Osteocyte (in vitro differentiated cells): ENCODE measurements at regions not wholly inside any gene's neighbourhood (a gene's known extent, or its start where the extent isn't known, plus 50 kb on each side); places are given as distances from the start of the nearest gene placed in this dataset.

Experiments used
- DNase-seq: peaks from one replicate; pipeline ENCODE4 v3.0.0; 2021; ENCODE audit warnings: mixed read lengths; ENCODE audit not compliant: unreplicated experiment; ENCODE audit errors: extremely low spot score
- H3K27ac Mint-ChIP-seq: one replicate; pipeline ENCODE4 v1.8.0; 2021; ENCODE audit warnings: mild to moderate bottlenecking, mixed read lengths; ENCODE audit not compliant: unreplicated experiment
- H3K27me3 Mint-ChIP-seq: one replicate; pipeline ENCODE4 v1.8.0; 2021; ENCODE audit warnings: mixed read lengths; ENCODE audit not compliant: unreplicated experiment
- H3K36me3 Mint-ChIP-seq: one replicate; pipeline ENCODE4 v1.8.0; 2021; ENCODE audit warnings: mixed read lengths; ENCODE audit not compliant: unreplicated experiment
- H3K4me1 Mint-ChIP-seq: one replicate; pipeline ENCODE4 v1.8.0; 2021; ENCODE audit warnings: mixed read lengths; ENCODE audit not compliant: unreplicated experiment
- H3K4me3 Mint-ChIP-seq: one replicate; pipeline ENCODE4 v1.8.0; 2021; ENCODE audit warnings: mild to moderate bottlenecking, moderate library complexity, mixed read lengths; ENCODE audit not compliant: unreplicated experiment
- H3K9me3 Mint-ChIP-seq: one replicate; pipeline ENCODE4 v1.8.0; 2021; ENCODE audit warnings: mixed read lengths; ENCODE audit not compliant: unreplicated experiment
- TF ChIP-seq, protein P1 (sequence below): fragments of 200-600 bp; sonication (generic); IDR thresholded peaks from 2 replicates; pipeline ENCODE4 v1.5.0; 2021; ENCODE audit warnings: antibody characterized with exemption, mild to moderate bottlenecking, moderate library complexity

DNA sequence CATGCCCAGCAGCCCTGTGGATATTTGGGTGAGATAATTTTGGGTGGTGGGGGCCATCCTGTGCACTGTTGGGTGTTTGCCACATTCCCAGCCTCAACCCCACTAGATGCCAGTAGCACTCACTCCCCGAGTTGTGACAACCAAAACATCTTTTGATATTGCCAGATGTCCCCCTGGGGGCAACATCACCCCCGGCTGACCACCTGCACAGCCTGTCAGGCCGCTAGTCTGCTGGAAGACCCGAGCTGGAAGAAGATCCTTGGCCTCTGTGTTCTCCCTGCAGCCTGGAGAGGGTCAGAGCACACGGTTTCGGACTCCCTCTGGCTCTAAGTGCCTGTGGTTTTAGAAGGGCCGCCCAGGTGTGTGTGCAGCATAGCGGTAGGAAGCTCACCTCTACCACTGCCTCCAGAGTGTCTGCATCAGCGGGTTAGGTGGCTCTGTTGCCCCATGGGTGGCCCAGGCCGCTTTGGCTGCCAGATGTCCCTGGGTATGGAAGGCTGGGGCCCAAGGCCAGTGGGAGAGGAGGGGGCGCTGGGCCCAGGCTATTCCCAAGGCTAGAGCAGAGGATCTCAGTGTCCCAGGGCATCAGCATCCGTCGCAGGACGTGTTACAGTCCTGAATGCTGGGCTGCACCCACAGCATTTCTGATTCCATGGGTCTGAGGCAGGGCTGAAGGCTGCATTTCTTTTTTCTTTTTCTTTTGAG lies 195.8 kb upstream of the GSE1 start:
- no peaks in the 10 kb centered on the region for H3K27me3 Mint-ChIP-seq
- peaks cover 14% of the 10 kb centered on the region for H3K4me1 Mint-ChIP-seq
- H3K27ac Mint-ChIP-seq: no peak overlapping the region
- TF ChIP-seq, protein P1, sequence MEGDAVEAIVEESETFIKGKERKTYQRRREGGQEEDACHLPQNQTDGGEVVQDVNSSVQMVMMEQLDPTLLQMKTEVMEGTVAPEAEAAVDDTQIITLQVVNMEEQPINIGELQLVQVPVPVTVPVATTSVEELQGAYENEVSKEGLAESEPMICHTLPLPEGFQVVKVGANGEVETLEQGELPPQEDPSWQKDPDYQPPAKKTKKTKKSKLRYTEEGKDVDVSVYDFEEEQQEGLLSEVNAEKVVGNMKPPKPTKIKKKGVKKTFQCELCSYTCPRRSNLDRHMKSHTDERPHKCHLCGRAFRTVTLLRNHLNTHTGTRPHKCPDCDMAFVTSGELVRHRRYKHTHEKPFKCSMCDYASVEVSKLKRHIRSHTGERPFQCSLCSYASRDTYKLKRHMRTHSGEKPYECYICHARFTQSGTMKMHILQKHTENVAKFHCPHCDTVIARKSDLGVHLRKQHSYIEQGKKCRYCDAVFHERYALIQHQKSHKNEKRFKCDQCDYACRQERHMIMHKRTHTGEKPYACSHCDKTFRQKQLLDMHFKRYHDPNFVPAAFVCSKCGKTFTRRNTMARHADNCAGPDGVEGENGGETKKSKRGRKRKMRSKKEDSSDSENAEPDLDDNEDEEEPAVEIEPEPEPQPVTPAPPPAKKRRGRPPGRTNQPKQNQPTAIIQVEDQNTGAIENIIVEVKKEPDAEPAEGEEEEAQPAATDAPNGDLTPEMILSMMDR: no peak
- H3K4me3 Mint-ChIP-seq: no peak overlapping the region
- H3K9me3 Mint-ChIP-seq: no peaks in the 10 kb centered on the region
- DNase-seq: no peak
- H3K36me3 Mint-ChIP-seq: no peaks in the 10 kb centered on the region

DNA sequence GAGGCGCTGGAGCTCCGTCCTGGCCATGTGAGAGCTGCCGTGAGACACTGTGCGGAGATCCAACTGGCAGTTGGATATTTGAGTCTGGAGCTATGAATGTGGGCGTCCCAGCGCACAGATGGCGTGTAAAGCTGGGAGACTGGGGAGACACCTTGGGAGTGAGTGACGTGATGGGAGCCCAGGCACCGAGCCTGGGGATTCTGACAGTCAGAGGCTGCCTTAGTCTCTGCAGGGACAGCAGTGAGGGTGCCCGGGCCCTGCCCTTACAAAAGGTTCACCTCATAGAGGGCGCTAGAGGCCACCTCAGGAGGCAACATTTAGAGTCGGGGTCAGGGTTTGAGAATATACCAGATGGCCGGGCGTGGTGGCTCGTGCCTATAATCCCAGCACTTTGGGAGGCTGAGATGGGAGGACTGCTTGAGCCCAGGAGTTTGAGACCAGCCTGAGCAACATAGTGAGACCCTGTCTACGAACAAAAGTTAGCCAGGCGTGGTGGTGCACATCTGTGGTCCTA lies 194.1 kb upstream of the GSE1 start:
- Mint-ChIP-seq H3K4me1 (peaks cover 17% of the 10 kb centered on the region), H3K27ac (no peak overlapping the region)

DNA sequence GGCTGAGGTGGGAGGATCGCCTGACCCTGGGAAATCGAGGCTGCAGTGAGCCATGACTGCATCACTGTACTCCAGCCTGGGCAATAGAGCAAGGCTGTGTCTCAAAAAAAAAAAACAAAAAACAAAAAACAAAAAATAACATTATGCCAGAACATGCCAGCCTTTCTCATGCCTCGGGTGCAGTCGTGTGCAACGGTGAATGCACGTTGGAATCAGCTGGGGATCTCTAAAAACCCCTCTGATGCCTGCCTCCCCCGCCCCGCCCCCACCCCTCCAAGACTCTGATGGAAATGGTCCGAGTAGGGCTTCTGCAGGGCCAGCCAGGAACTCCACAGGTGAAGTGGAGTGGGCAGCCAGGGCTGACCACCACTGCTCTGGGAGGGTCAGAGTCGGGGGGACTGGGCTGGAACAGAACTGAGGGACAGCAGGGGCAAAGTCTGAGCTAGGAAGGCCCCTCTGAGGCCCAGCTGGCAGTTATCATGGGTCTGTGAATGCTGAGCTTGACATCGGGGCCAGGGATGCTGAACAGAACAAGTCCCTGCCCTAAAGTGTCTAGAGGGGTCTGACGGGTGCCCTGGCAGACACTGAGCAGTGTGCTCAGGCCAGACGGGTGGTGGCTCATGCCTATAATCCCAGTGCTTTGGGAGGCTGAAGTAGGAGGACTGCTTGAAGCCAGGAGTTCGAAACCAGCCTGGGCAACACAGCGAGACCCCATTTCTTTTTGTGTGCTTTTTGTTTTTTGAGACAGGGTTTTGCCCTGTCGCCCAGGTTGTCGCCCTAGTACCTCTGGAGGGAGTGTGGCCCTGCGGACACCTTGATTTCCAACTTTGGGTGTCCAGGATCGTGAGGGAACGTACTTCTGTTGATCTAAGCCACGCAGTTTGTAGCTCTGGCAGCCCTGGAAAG lies 193.4 kb upstream of the GSE1 start:
- Mint-ChIP-seq H3K36me3 (no peaks in the 10 kb centered on the region), H3K4me3 (no peak overlapping the region), H3K27ac (no peak overlapping the region), H3K9me3 (no peaks in the 10 kb centered on the region), H3K4me1 (peaks cover 23% of the 10 kb centered on the region), H3K27me3 (no peaks in the 10 kb centered on the region)
- no peak for DNase-seq
- TF ChIP-seq, protein P1: no peak

More for the DNA sequence above, 194.1 kb upstream of the GSE1 start:
- H3K27me3 Mint-ChIP-seq: no peaks in the 10 kb centered on the region
- H3K36me3 Mint-ChIP-seq: no peaks in the 10 kb centered on the region
- H3K4me3 Mint-ChIP-seq: no peak overlapping the region
- TF ChIP-seq, protein P1: no peak
- H3K9me3 Mint-ChIP-seq: no peaks in the 10 kb centered on the region
- no peak for DNase-seq

DNA sequence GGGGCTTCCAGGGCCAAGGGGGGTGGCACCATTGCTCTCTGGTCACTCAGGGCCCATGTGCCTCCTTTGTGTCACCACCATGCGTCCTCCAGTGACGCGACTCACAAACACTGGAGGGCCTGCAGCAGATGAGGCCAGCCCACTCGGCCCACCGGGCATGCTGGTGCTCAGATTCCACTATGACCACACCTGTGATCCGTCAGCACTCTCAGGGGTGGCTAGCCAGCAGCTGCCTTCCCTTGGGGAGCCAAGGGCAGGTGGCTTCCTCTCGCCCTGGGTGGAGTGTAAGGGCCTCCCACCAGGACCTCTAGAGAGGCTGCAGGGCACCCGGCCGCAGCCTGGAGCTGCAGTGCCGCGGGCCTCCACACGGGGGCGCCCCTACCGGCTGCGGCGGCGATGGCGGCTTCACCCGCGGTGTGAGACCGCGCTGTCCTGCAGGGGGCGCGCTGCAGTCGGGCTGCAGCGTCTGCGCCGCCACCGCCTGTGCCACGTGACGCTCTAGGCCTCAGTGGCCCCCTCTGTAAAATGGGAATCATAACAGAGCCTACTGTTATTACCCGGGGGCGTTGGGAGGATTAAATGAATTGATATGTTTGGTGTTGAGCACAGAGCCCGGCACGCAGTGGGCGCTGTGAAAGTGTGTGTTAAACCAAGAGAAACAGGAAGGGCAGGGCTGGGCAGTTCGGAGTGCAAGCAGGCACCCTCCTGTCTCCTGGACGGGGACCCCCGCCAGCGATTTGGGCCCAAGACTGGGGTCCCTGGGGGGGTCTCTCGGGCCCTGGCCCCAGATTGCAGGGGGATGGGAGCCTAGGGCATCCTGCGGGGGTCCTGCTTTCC lies 192.4 kb upstream of the GSE1 start:
- DNase-seq: no peak
- Mint-ChIP-seq H3K9me3 (no peaks in the 10 kb centered on the region), H3K27ac (no peak overlapping the region), H3K4me1 (peaks cover 24% of the 10 kb centered on the region), H3K27me3 (no peaks in the 10 kb centered on the region), H3K36me3 (no peaks in the 10 kb centered on the region), H3K4me3 (no peak overlapping the region)
- TF ChIP-seq, protein P1: peak; percentile 100
